Upper lobe of left lung (tissue), 4 donors: ENCODE measurements at regions not wholly inside any gene's neighbourhood (a gene's known extent, or its start where the extent isn't known, plus 50 kb on each side); places are given as distances from the start of the nearest gene placed in this dataset.

Experiments used
- POLR2A ChIP-seq, 4 donors: fragments of 450-650 bp; IDR thresholded peaks; one replicate each; pipeline ENCODE4 v1.5.1; 2016 to 2017; ENCODE audit warnings: antibody characterized with exemption in 4 of 4, mild to moderate bottlenecking in 2 of 4
- TF ChIP-seq, protein P1 (sequence below), 6 experiments: fragments of 450-650 bp in 4 of 6; fragments of 200-600 bp in 2 of 6; sonication (generic) in 2 of 6; IDR thresholded peaks; one replicate each; pipeline ENCODE4 v1.5.1; 2016 to 2019; ENCODE audit warnings: antibody characterized with exemption in 6 of 6

DNA sequence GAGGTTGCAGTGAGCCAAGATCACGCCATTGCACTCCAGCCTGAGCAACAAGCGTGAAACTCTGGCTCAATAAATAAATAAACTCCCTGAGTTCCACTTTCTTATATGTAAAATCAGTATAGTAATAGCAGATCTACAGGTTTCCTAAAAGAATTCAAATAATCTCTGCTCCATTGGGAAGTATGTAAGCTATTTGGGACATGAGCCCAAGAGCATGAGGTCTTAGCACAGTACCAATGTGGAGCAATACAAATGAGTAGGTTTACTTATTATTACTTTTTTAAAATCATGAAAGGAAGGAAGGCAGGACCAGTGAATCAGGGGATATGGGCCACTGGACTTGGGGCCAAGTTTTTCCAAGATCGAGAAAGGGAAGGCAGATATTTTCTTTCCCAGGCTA is 216.9 kb upstream of the DIO2 start:
- TF ChIP-seq, protein P1, sequence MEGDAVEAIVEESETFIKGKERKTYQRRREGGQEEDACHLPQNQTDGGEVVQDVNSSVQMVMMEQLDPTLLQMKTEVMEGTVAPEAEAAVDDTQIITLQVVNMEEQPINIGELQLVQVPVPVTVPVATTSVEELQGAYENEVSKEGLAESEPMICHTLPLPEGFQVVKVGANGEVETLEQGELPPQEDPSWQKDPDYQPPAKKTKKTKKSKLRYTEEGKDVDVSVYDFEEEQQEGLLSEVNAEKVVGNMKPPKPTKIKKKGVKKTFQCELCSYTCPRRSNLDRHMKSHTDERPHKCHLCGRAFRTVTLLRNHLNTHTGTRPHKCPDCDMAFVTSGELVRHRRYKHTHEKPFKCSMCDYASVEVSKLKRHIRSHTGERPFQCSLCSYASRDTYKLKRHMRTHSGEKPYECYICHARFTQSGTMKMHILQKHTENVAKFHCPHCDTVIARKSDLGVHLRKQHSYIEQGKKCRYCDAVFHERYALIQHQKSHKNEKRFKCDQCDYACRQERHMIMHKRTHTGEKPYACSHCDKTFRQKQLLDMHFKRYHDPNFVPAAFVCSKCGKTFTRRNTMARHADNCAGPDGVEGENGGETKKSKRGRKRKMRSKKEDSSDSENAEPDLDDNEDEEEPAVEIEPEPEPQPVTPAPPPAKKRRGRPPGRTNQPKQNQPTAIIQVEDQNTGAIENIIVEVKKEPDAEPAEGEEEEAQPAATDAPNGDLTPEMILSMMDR (IDR thresholded peaks at IDR 0.05): no peak
- TF ChIP-seq POLR2A (IDR thresholded peaks at IDR 0.05): no peak
